Suprapubic skin (tissue), 4 donors: ENCODE measurements at regions not wholly inside any gene's neighbourhood (a gene's known extent, or its start where the extent isn't known, plus 50 kb on each side); places are given as distances from the start of the nearest gene placed in this dataset.

Source experiments
- POLR2A ChIP-seq, 2 donors: fragments of 450-650 bp; IDR thresholded peaks; one replicate each; pipeline ENCODE4 v1.6.1; 2017; ENCODE audit warnings: antibody characterized with exemption in 2 of 2, mild to moderate bottlenecking in 2 of 2, moderate library complexity in 2 of 2
- POLR2AphosphoS5 ChIP-seq, 3 donors: sonication (generic); formaldehyde crosslinking; IDR thresholded peaks; one replicate each; pipeline ENCODE4 v1.6.1; 2017; ENCODE audit warnings: antibody characterized with exemption in 3 of 3
- TF ChIP-seq, protein P1 (sequence below), 2 donors: fragments of 200-600 bp in 1 of 2; fragments of 450-650 bp in 1 of 2; sonication (generic) in 1 of 2; IDR thresholded peaks; one replicate each; pipeline ENCODE4 v1.5.1; 2016 to 2019; ENCODE audit warnings: antibody characterized with exemption in 2 of 2, mild to moderate bottlenecking in 1 of 2, moderate library complexity in 1 of 2

DNA sequence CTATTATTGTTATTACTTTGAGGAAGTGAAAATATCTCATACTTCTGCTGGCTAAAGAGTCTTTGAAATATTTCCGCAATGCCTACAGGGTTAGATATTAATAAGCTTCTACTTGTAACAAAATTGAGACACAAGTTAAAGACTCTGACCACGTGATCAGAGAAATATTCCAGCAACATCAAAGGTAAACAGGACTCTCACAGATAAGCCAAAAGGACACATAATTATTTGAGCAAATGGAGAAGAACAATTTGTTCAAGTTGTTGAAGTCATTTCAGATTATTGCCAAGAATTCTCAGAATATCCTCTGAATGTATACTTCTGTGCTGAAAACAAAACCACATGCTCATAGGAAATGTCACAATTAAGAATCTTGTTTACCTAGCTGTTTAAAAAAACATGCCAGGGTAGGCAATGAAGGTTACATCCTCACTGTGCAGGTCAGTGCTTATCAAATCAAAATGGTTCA is 225.8 kb upstream of the ALCAM start:
- TF ChIP-seq, protein P1, sequence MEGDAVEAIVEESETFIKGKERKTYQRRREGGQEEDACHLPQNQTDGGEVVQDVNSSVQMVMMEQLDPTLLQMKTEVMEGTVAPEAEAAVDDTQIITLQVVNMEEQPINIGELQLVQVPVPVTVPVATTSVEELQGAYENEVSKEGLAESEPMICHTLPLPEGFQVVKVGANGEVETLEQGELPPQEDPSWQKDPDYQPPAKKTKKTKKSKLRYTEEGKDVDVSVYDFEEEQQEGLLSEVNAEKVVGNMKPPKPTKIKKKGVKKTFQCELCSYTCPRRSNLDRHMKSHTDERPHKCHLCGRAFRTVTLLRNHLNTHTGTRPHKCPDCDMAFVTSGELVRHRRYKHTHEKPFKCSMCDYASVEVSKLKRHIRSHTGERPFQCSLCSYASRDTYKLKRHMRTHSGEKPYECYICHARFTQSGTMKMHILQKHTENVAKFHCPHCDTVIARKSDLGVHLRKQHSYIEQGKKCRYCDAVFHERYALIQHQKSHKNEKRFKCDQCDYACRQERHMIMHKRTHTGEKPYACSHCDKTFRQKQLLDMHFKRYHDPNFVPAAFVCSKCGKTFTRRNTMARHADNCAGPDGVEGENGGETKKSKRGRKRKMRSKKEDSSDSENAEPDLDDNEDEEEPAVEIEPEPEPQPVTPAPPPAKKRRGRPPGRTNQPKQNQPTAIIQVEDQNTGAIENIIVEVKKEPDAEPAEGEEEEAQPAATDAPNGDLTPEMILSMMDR (IDR thresholded peaks at IDR 0.05), result no peak
- TF ChIP-seq POLR2A (IDR thresholded peaks at IDR 0.05) (no peak), POLR2AphosphoS5 (IDR thresholded peaks at IDR 0.05) (no peak)
